ENCODE measurements at regions not wholly inside any gene's neighbourhood (a gene's known extent, or its start where the extent isn't known, plus 50 kb on each side); places are given as distances from the start of the nearest gene placed in this dataset.

- CTCF ChIA-PET (ENCODE audit: unreplicated experiment) = no interaction called here
- no peaks in the 10 kb centered on the region for H3K4me1 ChIP-seq (ENCODE audit: insufficient read depth, low read length, poor library complexity, severe bottlenecking)
- no peak overlapping the region for H3K4me3 ChIP-seq (ENCODE audit: low read depth, low read length, poor library complexity, severe bottlenecking)
- no peak overlapping the region for H3K4me2 ChIP-seq (ENCODE audit: low read length)
- no peak overlapping the region for H3K27ac ChIP-seq (ENCODE audit: low read depth, low read length, poor library complexity, severe bottlenecking)
- no peak for TF ChIP-seq EZH2phosphoT487 (IDR thresholded peaks at IDR 0.05; ENCODE audit: borderline replicate concordance, low read depth, low read length)
- no peak for TF ChIP-seq CTCF (conservative IDR thresholded peaks at IDR 0.05; ENCODE audit: low read length)
- H2AFZ ChIP-seq (ENCODE audit: low read length) = no peak overlapping the region
- no peaks in the 10 kb centered on the region for H4K20me1 ChIP-seq (ENCODE audit: insufficient read depth, low read length)
- intact Hi-C loops (cut with micrococcal nuclease; ENCODE audit: unreplicated experiment) = no loop called here
- POLR2A ChIA-PET = no interaction called here
- BruUV-seq (replicated peaks) = no TSS peak
- H3K79me2 ChIP-seq (ENCODE audit: insufficient read depth, low read depth, low read length) = no peaks in the 10 kb centered on the region
- no peak for DNase-seq (ENCODE audit: low spot score)
- no peaks in the 10 kb centered on the region for H3K9me3 ChIP-seq (ENCODE audit: low read length)
- H3K9me2 ChIP-seq (ENCODE audit: insufficient read depth, low read length) = no peaks in the 10 kb centered on the region
- H3K36me3 ChIP-seq (ENCODE audit: insufficient read depth, low read length) = no peaks in the 10 kb centered on the region
Measured at GRCh38 chr10:105855791-105856190, 1214.7 kb downstream of the SORCS3 start.

GRCh38 chr10:105844676-105845570 is 1203.8 kb downstream of the SORCS3 start:
- H3K4me3 ChIP-seq (ENCODE audit: low read depth, low read length, poor library complexity, severe bottlenecking) = no peak overlapping the region
- H3K9me3 ChIP-seq (ENCODE audit: low read length) = no peaks in the 10 kb centered on the region
- H3K27ac ChIP-seq (ENCODE audit: low read depth, low read length, poor library complexity, severe bottlenecking) = no peak overlapping the region
- DNase-seq (ENCODE audit: low spot score) = no peak
- no peaks in the 10 kb centered on the region for H3K9me2 ChIP-seq (ENCODE audit: insufficient read depth, low read length)
- no peaks in the 10 kb centered on the region for H3K36me3 ChIP-seq (ENCODE audit: insufficient read depth, low read length)
- no peaks in the 10 kb centered on the region for H3K4me1 ChIP-seq (ENCODE audit: insufficient read depth, low read length, poor library complexity, severe bottlenecking)
- no peaks in the 10 kb centered on the region for H4K20me1 ChIP-seq (ENCODE audit: insufficient read depth, low read length)
- ChIA-PET POLR2A (interaction anchor here (0.6 to 0.7 kb wide), 2 partner anchors 31 to 74 kb away, joined by 3 to 4 read pairs; no protein-coding TSS in a partner anchor), CTCF (ENCODE audit: unreplicated experiment) (interaction anchor here (1.0 kb wide), 1 partner anchor 10 kb away, joined by 3 read pairs; no protein-coding TSS in a partner anchor)
- H3K4me2 ChIP-seq (ENCODE audit: low read length) = no peak overlapping the region
- TF ChIP-seq EZH2phosphoT487 (IDR thresholded peaks at IDR 0.05; ENCODE audit: borderline replicate concordance, low read depth, low read length) = no peak
- TF ChIP-seq CTCF (conservative IDR thresholded peaks at IDR 0.05; ENCODE audit: low read length) = no peak
- intact Hi-C loops (cut with micrococcal nuclease; ENCODE audit: unreplicated experiment) = no loop called here
- H3K79me2 ChIP-seq (ENCODE audit: insufficient read depth, low read depth, low read length) = no peaks in the 10 kb centered on the region
- H2AFZ ChIP-seq (ENCODE audit: low read length) = no peak overlapping the region
- no TSS peak for BruUV-seq (replicated peaks)

- no TSS peak for BruUV-seq (replicated peaks)
- ChIA-PET POLR2A (no interaction called here), CTCF (ENCODE audit: unreplicated experiment) (interaction anchor here (1.0 kb wide), 1 partner anchor 9 kb away, joined by 3 read pairs; no protein-coding TSS in a partner anchor)
- DNase-seq (ENCODE audit: low spot score) = no peak
- Histone ChIP-seq H3K9me3 (ENCODE audit: low read length) (no peaks in the 10 kb centered on the region), H3K4me3 (ENCODE audit: low read depth, low read length, poor library complexity, severe bottlenecking) (no peak overlapping the region), H3K27ac (ENCODE audit: low read depth, low read length, poor library complexity, severe bottlenecking) (no peak overlapping the region), H3K4me1 (ENCODE audit: insufficient read depth, low read length, poor library complexity, severe bottlenecking) (no peaks in the 10 kb centered on the region), H3K9me2 (ENCODE audit: insufficient read depth, low read length) (no peaks in the 10 kb centered on the region), H2AFZ (ENCODE audit: low read length) (no peak overlapping the region), H4K20me1 (ENCODE audit: insufficient read depth, low read length) (no peaks in the 10 kb centered on the region), H3K79me2 (ENCODE audit: insufficient read depth, low read depth, low read length) (no peaks in the 10 kb centered on the region), H3K36me3 (ENCODE audit: insufficient read depth, low read length) (no peaks in the 10 kb centered on the region), H3K4me2 (ENCODE audit: low read length) (no peak overlapping the region)
- TF ChIP-seq CTCF (conservative IDR thresholded peaks at IDR 0.05; ENCODE audit: low read length) = no peak
- no peak for TF ChIP-seq EZH2phosphoT487 (IDR thresholded peaks at IDR 0.05; ENCODE audit: borderline replicate concordance, low read depth, low read length)
- intact Hi-C loops (cut with micrococcal nuclease; ENCODE audit: unreplicated experiment) = no loop called here
Measured at GRCh38 chr10:105844241-105844640, 1203.2 kb downstream of the SORCS3 start.
